Neural progenitor cell (in vitro differentiated cells): ENCODE measurements at regions not wholly inside any gene's neighbourhood (a gene's known extent, or its start where the extent isn't known, plus 50 kb on each side); places are given as distances from the start of the nearest gene placed in this dataset.

Experiments used
- EZH2phosphoT487 ChIP-seq: fragments of 200-600 bp; sonication (generic); IDR thresholded peaks from 2 replicates; pipeline ENCODE4 v1.6.1; 2017; ENCODE audit warnings: antibody characterized with exemption
- TF ChIP-seq, protein P1 (sequence below): fragments of 200-600 bp; sonication (generic); IDR thresholded peaks from 2 replicates; pipeline ENCODE4 v1.5.1; 2017; ENCODE audit warnings: antibody characterized with exemption, mild to moderate bottlenecking

DNA sequence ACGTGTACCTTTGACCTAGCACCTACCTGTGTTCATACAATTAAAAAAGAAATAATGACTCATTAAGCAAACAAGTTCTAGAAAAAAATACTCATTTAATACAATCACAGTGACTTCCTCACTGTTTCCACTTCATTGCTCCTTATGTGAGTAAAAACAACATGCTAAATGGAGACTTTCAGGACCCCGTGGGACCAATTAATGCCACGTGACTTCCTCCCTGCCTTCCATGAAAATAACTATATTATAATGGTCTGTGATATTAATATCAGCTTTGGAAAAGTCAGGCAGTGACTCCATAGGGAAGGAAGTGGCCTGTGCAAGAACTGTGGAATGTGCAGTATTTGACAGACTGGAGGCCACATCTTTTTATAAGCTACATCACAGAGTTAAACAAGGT is 337.8 kb downstream of the HLX start:
- TF ChIP-seq, protein P1, sequence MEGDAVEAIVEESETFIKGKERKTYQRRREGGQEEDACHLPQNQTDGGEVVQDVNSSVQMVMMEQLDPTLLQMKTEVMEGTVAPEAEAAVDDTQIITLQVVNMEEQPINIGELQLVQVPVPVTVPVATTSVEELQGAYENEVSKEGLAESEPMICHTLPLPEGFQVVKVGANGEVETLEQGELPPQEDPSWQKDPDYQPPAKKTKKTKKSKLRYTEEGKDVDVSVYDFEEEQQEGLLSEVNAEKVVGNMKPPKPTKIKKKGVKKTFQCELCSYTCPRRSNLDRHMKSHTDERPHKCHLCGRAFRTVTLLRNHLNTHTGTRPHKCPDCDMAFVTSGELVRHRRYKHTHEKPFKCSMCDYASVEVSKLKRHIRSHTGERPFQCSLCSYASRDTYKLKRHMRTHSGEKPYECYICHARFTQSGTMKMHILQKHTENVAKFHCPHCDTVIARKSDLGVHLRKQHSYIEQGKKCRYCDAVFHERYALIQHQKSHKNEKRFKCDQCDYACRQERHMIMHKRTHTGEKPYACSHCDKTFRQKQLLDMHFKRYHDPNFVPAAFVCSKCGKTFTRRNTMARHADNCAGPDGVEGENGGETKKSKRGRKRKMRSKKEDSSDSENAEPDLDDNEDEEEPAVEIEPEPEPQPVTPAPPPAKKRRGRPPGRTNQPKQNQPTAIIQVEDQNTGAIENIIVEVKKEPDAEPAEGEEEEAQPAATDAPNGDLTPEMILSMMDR = no peak
- TF ChIP-seq EZH2phosphoT487 = no peak
